ENCODE measurements at regions not wholly inside any gene's neighbourhood (a gene's known extent, or its start where the extent isn't known, plus 50 kb on each side); places are given as distances from the start of the nearest gene placed in this dataset.

DNA sequence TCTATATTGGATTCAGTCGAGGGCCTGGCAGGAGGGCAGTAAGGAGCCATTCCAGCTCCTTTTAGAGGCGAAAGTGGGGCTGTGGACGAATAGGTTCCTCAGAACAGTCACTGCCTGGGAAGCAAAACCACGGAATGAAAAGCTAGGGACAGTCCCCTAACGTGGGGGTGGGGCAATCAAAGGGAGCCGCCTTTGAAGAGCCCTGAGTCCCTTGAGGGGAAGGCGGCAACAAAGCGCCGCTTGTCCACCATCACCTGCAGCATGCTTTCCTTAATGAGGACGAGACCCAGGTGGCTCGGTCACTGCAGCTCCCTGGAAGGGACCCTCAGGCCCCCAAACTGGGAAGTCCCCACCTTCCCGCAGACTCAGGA lies 184.7 kb downstream of the ETS2 start:
- Histone ChIP-seq H3K9ac (replicated peaks; ENCODE audit: extremely low read depth, insufficient read depth, low read length) (no peak overlapping the region), H3K4me3 (replicated peaks in 1 of 3; ENCODE audit: insufficient read depth in 1 of 3, low read depth in 1 of 3, low read length in 3 of 3) (no peak overlapping the region), H3K4me1 (ENCODE audit: control insufficient read depth, extremely low read depth, insufficient read depth, low read length) (peaks cover 56% of the 10 kb centered on the region), H3K27me3 (ENCODE audit: control insufficient read depth in 2 of 2, insufficient read depth in 2 of 2, low read length in 2 of 2) (no peaks in the 10 kb centered on the region), H3K27ac (ENCODE audit: insufficient read depth, low read depth, low read length) (no peak overlapping the region), H3K79me2 (ENCODE audit: control insufficient read depth, insufficient read depth, low read length) (no peaks in the 10 kb centered on the region), H2AFZ (ENCODE audit: low read depth, low read length) (no peak overlapping the region), H3K36me3 (ENCODE audit: control insufficient read depth in 2 of 2, extremely low read depth in 1 of 2, insufficient read depth in 2 of 2, low read length in 2 of 2) (no peaks in the 10 kb centered on the region), H4K20me1 (replicated peaks; ENCODE audit: control insufficient read depth, extremely low read depth, insufficient read depth, low read length) (no peaks in the 10 kb centered on the region), H3K9me3 (replicated peaks; ENCODE audit: control insufficient read depth, insufficient read depth, low read length) (no peaks in the 10 kb centered on the region), H3K4me2 (ENCODE audit: insufficient read depth, low read length) (no peak overlapping the region), H3K9me1 (replicated peaks; ENCODE audit: control insufficient read depth, extremely low read depth, insufficient read depth, low read length) (no peaks in the 10 kb centered on the region)
- FAIRE-seq = no peak
- ChIA-PET CTCF (interaction anchor here (1.4 kb wide), 1 partner anchor 21 kb away, joined by 3 read pairs; no protein-coding TSS in a partner anchor), POLR2A (no interaction called here)
- dilution Hi-C loops (cut with MboI; ENCODE audit: extremely low pct_ligation_motif_present, low sequenced_read_pairs) = no loop called here
- no TSS peak for BruUV-seq (replicated peaks)
- no peak for DNase-seq (ENCODE audit: low read depth, low spot score)
- intact Hi-C loops (cut with micrococcal nuclease) = loop anchor here (5.0 kb wide), 3 partner anchors 78 to 258 kb away; no protein-coding TSS in a partner anchor
- TF ChIP-seq POLR2A (IDR thresholded peaks at IDR 0.05; ENCODE audit: low read depth, low read length) = no peak
- no peak for TF ChIP-seq JUN (IDR thresholded peaks at IDR 0.05; ENCODE audit: borderline replicate concordance, insufficient read depth, insufficient read length, low read depth)
- no peak for TF ChIP-seq MAX (IDR thresholded peaks at IDR 0.05; ENCODE audit: insufficient read depth, insufficient read length)
- TF ChIP-seq POLR2AphosphoS5 (IDR thresholded peaks at IDR 0.05; ENCODE audit: insufficient read depth, low read depth, low read length) = no peak
- no peak for TF ChIP-seq EZH2 (IDR thresholded peaks at IDR 0.05; ENCODE audit: borderline replicate concordance, low read depth, low read length, severe bottlenecking)
- TF ChIP-seq MYC (IDR thresholded peaks at IDR 0.05; ENCODE audit: low read depth, low read length) = no peak
- no peak for TF ChIP-seq FOS (IDR thresholded peaks at IDR 0.05; ENCODE audit: borderline replicate concordance, insufficient read depth, low read length)
- no peak for TF ChIP-seq GATA2 (IDR thresholded peaks at IDR 0.05; ENCODE audit: insufficient read depth, insufficient read length, low read depth, low read length)
- TF ChIP-seq, protein P1, sequence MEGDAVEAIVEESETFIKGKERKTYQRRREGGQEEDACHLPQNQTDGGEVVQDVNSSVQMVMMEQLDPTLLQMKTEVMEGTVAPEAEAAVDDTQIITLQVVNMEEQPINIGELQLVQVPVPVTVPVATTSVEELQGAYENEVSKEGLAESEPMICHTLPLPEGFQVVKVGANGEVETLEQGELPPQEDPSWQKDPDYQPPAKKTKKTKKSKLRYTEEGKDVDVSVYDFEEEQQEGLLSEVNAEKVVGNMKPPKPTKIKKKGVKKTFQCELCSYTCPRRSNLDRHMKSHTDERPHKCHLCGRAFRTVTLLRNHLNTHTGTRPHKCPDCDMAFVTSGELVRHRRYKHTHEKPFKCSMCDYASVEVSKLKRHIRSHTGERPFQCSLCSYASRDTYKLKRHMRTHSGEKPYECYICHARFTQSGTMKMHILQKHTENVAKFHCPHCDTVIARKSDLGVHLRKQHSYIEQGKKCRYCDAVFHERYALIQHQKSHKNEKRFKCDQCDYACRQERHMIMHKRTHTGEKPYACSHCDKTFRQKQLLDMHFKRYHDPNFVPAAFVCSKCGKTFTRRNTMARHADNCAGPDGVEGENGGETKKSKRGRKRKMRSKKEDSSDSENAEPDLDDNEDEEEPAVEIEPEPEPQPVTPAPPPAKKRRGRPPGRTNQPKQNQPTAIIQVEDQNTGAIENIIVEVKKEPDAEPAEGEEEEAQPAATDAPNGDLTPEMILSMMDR (IDR thresholded peaks at IDR 0.05; ENCODE audit: extremely low read depth in 1 of 2, insufficient read depth in 1 of 2, low read depth in 1 of 2, low read length in 2 of 2) = no peak

Data from endothelial cell of umbilical vein (primary cell).